ENCODE measurements at regions not wholly inside any gene's neighbourhood (a gene's known extent, or its start where the extent isn't known, plus 50 kb on each side); places are given as distances from the start of the nearest gene placed in this dataset.

- no peak for DNase-seq
These were observed 254.4 kb upstream of the FAT4 start for GRCh38 chr4:125060376-125060775.

- no peak for DNase-seq
These were observed 265.0 kb upstream of the FAT4 start for GRCh38 chr4:125049711-125050110.

GRCh38 chr4:125045311-125045710, 269.4 kb upstream of the FAT4 start:
- no peak for DNase-seq

- no peak for DNase-seq
These were observed 269.9 kb upstream of the FAT4 start for GRCh38 chr4:125044886-125045285.

- DNase-seq, result no peak
These were observed 271.3 kb upstream of the FAT4 start for GRCh38 chr4:125043486-125043885.

- DNase-seq, result no peak
These were observed 272.7 kb upstream of the FAT4 start for GRCh38 chr4:125042041-125042440.

GRCh38 chr4:125041372-125041930, 273.3 kb upstream of the FAT4 start:
- peak; percentile 16 for DNase-seq

- no peak for DNase-seq
These were observed 275.2 kb upstream of the FAT4 start for GRCh38 chr4:125039550-125039949.

GRCh38 chr4:125022855-125023501, 291.8 kb upstream of the FAT4 start:
- DNase-seq, result no peak

- DNase-seq, result peak; percentile 37
These were observed 293.6 kb upstream of the FAT4 start for GRCh38 chr4:125021189-125021588.

GRCh38 chr4:125020089-125021034, 294.4 kb upstream of the FAT4 start:
- DNase-seq, result peak; percentile 1

GRCh38 chr4:125016892-125017299, 297.9 kb upstream of the FAT4 start:
- DNase-seq, result peak; percentile 3

- no peak for DNase-seq
These were observed 300.9 kb upstream of the FAT4 start for GRCh38 chr4:125013891-125014290.

GRCh38 chr4:125011646-125012045, 299.1 kb upstream of the ANKRD50 start:
- DNase-seq, result peak; percentile 61

- DNase-seq, result peak; percentile 26
These were observed 298.4 kb upstream of the ANKRD50 start for GRCh38 chr4:125010796-125011503.

GRCh38 chr4:125008676-125009075, 296.1 kb upstream of the ANKRD50 start:
- no peak for DNase-seq

GRCh38 chr4:125004676-125005075, 292.1 kb upstream of the ANKRD50 start:
- no peak for DNase-seq

GRCh38 chr4:125003840-125004239, 291.3 kb upstream of the ANKRD50 start:
- no peak for DNase-seq

GRCh38 chr4:124997991-124998390, 285.5 kb upstream of the ANKRD50 start:
- DNase-seq, result no peak

GRCh38 chr4:124997124-124997523, 284.6 kb upstream of the ANKRD50 start:
- no peak for DNase-seq

GRCh38 chr4:124993838-124994237, 281.3 kb upstream of the ANKRD50 start:
- DNase-seq, result no peak

GRCh38 chr4:124990398-124990797, 277.9 kb upstream of the ANKRD50 start:
- DNase-seq, result no peak

- DNase-seq, result no peak
These were observed 267.8 kb upstream of the ANKRD50 start for GRCh38 chr4:124980276-124980752.
